Stimulated activated CD4-positive, alpha-beta T cell treated with anti-CD3 and anti-CD28 coated beads, Interleukin-4, amount 100 ng/mL, for 24 hours (primary cell): ENCODE measurements at regions not wholly inside any gene's neighbourhood (a gene's known extent, or its start where the extent isn't known, plus 50 kb on each side); places are given as distances from the start of the nearest gene placed in this dataset.
"Not testable (repeated sequence)": the region's sequence is repeated elsewhere in the genome, so short reads cannot be mapped to it uniquely, and the experiment has no call there.

Experiments
- DNase-seq: peaks from one replicate; pipeline ENCODE4 v3.0.0-alpha.2; 2020

GRCh38 chr12:111149299-111149698, 219.6 kb downstream of the PHETA1 start:
- DNase-seq: no peak

GRCh38 chr12:111148005-111148404, 220.9 kb downstream of the PHETA1 start:
- no peak for DNase-seq

- no peak for DNase-seq
Measured at GRCh38 chr12:111143271-111143670, 222.9 kb upstream of the MYL2 start.

GRCh38 chr12:111141205-111141604, 220.8 kb upstream of the MYL2 start:
- DNase-seq: no peak

- no peak for DNase-seq
Measured at GRCh38 chr12:111138016-111138415, 217.6 kb upstream of the MYL2 start.

GRCh38 chr12:111135293-111135832, 215.0 kb upstream of the MYL2 start:
- DNase-seq: no peak

GRCh38 chr12:111130336-111130735, 210.0 kb upstream of the MYL2 start:
- DNase-seq: no peak

GRCh38 chr12:111129149-111129767, 208.9 kb upstream of the MYL2 start:
- DNase-seq: no peak

- DNase-seq: no peak
Measured at GRCh38 chr12:111126331-111126730, 206.0 kb upstream of the MYL2 start.

GRCh38 chr12:111124183-111124582, 203.8 kb upstream of the MYL2 start:
- no peak for DNase-seq

- no peak for DNase-seq
Measured at GRCh38 chr12:111123390-111123789, 203.0 kb upstream of the MYL2 start.

GRCh38 chr12:111122458-111122878, 202.1 kb upstream of the MYL2 start:
- no peak for DNase-seq

- no peak for DNase-seq
Measured at GRCh38 chr12:111121840-111122239, 201.5 kb upstream of the MYL2 start.

GRCh38 chr12:111120578-111120977, 200.2 kb upstream of the MYL2 start:
- DNase-seq: no peak

GRCh38 chr12:111117017-111117416, 196.6 kb upstream of the MYL2 start:
- DNase-seq: no peak

GRCh38 chr12:111113313-111113712, 192.9 kb upstream of the MYL2 start:
- not testable (repeated sequence) for DNase-seq

- no peak for DNase-seq
Measured at GRCh38 chr12:111112311-111113098, 192.1 kb upstream of the MYL2 start.

- no peak for DNase-seq
Measured at GRCh38 chr12:111111681-111112080, 191.3 kb upstream of the MYL2 start.

- no peak for DNase-seq
Measured at GRCh38 chr12:111110556-111110955, 190.2 kb upstream of the MYL2 start.

- DNase-seq: no peak
Measured at GRCh38 chr12:111108726-111109125, 188.3 kb upstream of the MYL2 start.

- no peak for DNase-seq
Measured at GRCh38 chr12:111107392-111108178, 187.2 kb upstream of the MYL2 start.

- no peak for DNase-seq
Measured at GRCh38 chr12:111105294-111105693, 184.9 kb upstream of the MYL2 start.

GRCh38 chr12:111103583-111103982, 183.2 kb upstream of the MYL2 start:
- DNase-seq: no peak
